GM18909 (cell line): ENCODE measurements at regions not wholly inside any gene's neighbourhood (a gene's known extent, or its start where the extent isn't known, plus 50 kb on each side); places are given as distances from the start of the nearest gene placed in this dataset.

Experiments used
- ATAC-seq: cut with Tn5 transposase; IDR thresholded peaks from one replicate; pipeline ENCODE4 v1.9.1; 2021; ENCODE audit warnings: mild to moderate bottlenecking; ENCODE audit not compliant: unreplicated experiment, poor library complexity

DNA sequence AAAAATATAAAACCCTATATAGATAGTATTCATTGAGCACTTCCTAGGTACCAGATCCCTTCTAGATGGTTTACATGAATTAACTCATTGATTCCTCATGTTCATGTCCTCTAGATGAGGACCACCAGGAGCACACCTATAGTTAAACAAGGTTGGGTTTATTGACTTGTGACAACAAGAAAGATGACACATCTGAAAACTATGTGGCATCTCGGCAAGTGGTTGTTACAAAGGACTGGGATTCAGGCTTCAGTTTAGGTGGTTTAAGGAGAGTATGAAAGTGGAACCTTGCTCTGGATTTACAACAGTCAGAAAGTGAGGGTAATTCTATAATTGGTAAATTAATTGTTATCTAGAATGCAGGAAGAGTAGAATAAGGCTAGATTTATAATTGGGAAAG, 99.0 kb upstream of the PHF14 start:
- ATAC-seq: no peak

- no peak for ATAC-seq
These were observed 98.6 kb upstream of the PHF14 start for GRCh38 chr7:10875080-10875479.

GRCh38 chr7:10888861-10889260, 84.8 kb upstream of the PHF14 start:
- peak; percentile 21 for ATAC-seq

- peak; percentile 97 for ATAC-seq
These were observed 84.3 kb upstream of the PHF14 start for GRCh38 chr7:10889266-10889898.

DNA sequence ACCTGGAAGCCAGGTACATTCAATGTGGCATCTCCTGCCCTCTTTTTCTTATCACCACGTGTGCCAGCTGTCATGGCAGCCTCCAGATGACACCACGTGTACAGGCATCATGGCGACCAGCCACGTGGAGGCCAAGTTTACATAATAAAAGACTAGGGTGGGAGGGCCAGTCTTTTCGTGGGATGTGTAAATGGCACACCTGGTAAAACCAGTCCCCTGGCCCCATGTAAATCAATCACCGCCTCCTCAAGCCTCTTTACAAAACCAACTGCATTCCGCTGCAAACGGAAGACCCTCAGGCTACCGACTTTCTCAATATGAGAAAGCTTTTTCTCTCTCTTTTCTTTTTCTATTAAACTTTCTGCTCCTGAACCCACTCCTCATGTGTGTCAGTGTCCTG, 65.1 kb upstream of the PHF14 start:
- ATAC-seq: no peak

DNA sequence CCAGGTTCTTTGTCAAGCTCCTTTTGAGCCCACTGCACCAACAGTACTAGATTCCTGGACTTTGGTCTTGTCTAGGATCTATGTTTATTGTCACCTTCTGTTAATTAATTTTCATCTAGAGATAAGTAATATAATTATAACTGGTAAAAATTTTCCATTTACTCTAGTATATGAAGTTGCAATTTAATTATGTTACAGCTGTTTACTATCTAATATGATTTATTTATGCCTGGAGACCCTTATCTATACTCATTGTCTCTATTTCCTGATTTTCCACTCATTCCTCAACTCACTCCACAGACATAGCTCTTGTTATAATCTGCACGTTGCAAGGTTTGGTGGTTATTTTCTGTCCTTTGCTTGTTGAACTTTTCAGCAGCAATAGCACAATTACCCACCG, 63.2 kb upstream of the PHF14 start:
- ATAC-seq: no peak

GRCh38 chr7:10912077-10912476, 61.6 kb upstream of the PHF14 start:
- ATAC-seq: no peak

DNA sequence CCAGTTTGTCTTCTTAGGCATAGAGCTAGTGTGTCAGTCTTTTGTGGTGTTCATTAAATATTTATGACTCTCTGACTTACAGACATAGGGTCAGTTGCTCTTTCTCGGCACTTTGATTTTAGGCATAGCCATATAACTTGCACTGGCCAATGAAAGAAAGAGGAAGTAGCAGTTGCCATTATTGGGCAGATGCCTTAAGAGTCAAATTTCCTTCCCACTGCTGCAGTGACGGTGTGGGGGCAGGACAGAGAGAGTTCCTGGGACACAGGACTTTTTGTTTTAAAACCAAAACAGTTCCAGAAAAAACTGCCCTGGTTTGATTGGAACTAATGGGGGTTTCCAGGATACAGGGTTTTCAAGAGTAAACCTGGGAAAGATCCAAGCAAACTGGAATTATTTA, 60.2 kb upstream of the PHF14 start:
- ATAC-seq: no peak

DNA sequence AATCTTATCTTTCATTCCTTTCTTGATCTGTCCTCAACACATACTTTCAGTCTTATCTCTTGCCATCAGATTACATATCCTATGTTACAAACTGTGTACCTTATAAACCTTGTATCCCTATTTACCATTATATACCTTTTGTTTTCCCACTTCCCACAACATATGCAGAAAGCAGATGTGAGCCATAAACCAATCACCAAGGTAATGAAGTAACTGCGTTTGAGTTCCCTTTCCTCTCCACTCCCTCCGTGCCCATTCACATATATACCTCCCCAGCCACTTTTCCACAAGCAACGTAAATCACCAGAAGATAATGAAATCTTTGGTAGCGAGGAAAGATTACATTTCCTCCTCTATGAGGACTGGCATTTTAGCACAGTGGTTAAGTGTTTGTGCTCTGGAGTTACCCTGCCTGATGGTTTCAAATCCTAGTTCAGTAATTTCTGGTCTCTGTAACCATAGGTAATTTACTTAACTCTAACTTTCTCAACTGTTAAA, 55.5 kb upstream of the PHF14 start:
- ATAC-seq: no peak

GRCh38 chr7:10919923-10920322, 53.7 kb upstream of the PHF14 start:
- no peak for ATAC-seq
